HEK293 (cell line): ENCODE measurements at regions not wholly inside any gene's neighbourhood (a gene's known extent, or its start where the extent isn't known, plus 50 kb on each side); places are given as distances from the start of the nearest gene placed in this dataset.

Source experiments
- CTCF ChIP-seq: fragments of 450-650 bp; formaldehyde crosslinking; IDR thresholded peaks from 2 replicates; pipeline ENCODE4 v1.5.1; 2016; ENCODE audit warnings: missing biosample characterization, missing genetic modification characterization
- MYNN ChIP-seq: fragments of 450-650 bp; formaldehyde crosslinking; IDR thresholded peaks from 2 replicates; pipeline ENCODE4 v1.5.1; 2016; ENCODE audit warnings: missing biosample characterization, missing genetic modification characterization, borderline replicate concordance
- REST ChIP-seq: fragments of 450-650 bp; formaldehyde crosslinking; IDR thresholded peaks from 2 replicates; pipeline ENCODE4 v1.5.1; 2016; ENCODE audit warnings: missing biosample characterization, missing genetic modification characterization
- ZBTB6 ChIP-seq: fragments of 450-650 bp; formaldehyde crosslinking; IDR thresholded peaks from 2 replicates; pipeline ENCODE4 v1.5.1; 2017; ENCODE audit warnings: missing biosample characterization, missing genetic modification characterization
- ZBTB8A ChIP-seq: fragments of 450-650 bp; formaldehyde crosslinking; IDR thresholded peaks from 2 replicates; pipeline ENCODE4 v1.5.1; 2016; ENCODE audit warnings: missing biosample characterization, missing genetic modification characterization
- ZFP69B ChIP-seq: fragments of 450-650 bp; formaldehyde crosslinking; IDR thresholded peaks from 2 replicates; pipeline ENCODE4 v1.5.1; 2016; ENCODE audit warnings: missing biosample characterization, missing genetic modification characterization
- ZNF549 ChIP-seq: fragments of 450-650 bp; IDR thresholded peaks from 2 replicates; pipeline ENCODE4 v1.5.1; 2018; ENCODE audit warnings: missing biosample characterization, missing genetic modification characterization, mild to moderate bottlenecking, inconsistent platforms, moderate library complexity
- ZNF629 ChIP-seq: fragments of 450-650 bp; formaldehyde crosslinking; IDR thresholded peaks from 2 replicates; pipeline ENCODE4 v1.5.1; 2017; ENCODE audit warnings: missing biosample characterization, missing genetic modification characterization
- ZNF776 ChIP-seq: fragments of 450-650 bp; formaldehyde crosslinking; IDR thresholded peaks from 2 replicates; pipeline ENCODE4 v1.5.0; 2017; ENCODE audit warnings: missing biosample characterization, missing genetic modification characterization, borderline replicate concordance
- ZSCAN30 ChIP-seq: fragments of 450-650 bp; IDR thresholded peaks from 2 replicates; pipeline ENCODE4 v1.5.1; 2018; ENCODE audit warnings: missing biosample characterization, mild to moderate bottlenecking, missing genetic modification characterization, moderate library complexity

- TF ChIP-seq ZBTB6 (tag by site-specific recombination) (no peak), CTCF (tag by site-specific recombination) (no peak), REST (tag by site-specific recombination) (no peak), MYNN (tag by site-specific recombination) (no peak), ZFP69B (no peak), ZSCAN30 (tag by site-specific recombination) (no peak), ZNF629 (tag by site-specific recombination) (no peak), ZNF776 (no peak), ZNF549 (tag by site-specific recombination) (no peak), ZBTB8A (tag by site-specific recombination) (no peak)
Observed at GRCh38 chr3:103712320-103713008, 1277.6 kb downstream of the ZPLD1 start.
